ENCODE measurements at regions not wholly inside any gene's neighbourhood (a gene's known extent, or its start where the extent isn't known, plus 50 kb on each side); places are given as distances from the start of the nearest gene placed in this dataset.
"Not testable (repeated sequence)": the region's sequence is repeated elsewhere in the genome, so short reads cannot be mapped to it uniquely, and the experiment has no call there.

GRCh38 chr7:106582365-106582764 is 78.6 kb downstream of the CCDC71L start:
- no peaks in the 10 kb centered on the region for H3K4me1 ChIP-seq
- no peak overlapping the region for H3K27ac ChIP-seq
- peaks cover 0 to 2% (median 0%) of the 10 kb centered on the region in 4 donors for H3K27me3 ChIP-seq
- no peaks in the 10 kb centered on the region for H3K9me3 ChIP-seq
- no peaks in the 10 kb centered on the region for H3K36me3 ChIP-seq
- no peak for DNase-seq
- H3K4me3 ChIP-seq = no peak overlapping the region
- WGBS, 2 donors = 86 to 100% methylated on average over 2 of the region's 2 CpGs
- intact Hi-C loops (cut with DNase I) = no loop called here
- no peak for TF ChIP-seq CTCF (IDR thresholded peaks at IDR 0.05)
- TF ChIP-seq POLR2A (IDR thresholded peaks at IDR 0.05) = no peak

- H3K27ac ChIP-seq = not testable (repeated sequence)
Observed at GRCh38 chr7:106579086-106579485, 81.9 kb downstream of the CCDC71L start.

GRCh38 chr7:106575138-106575823 is 85.7 kb downstream of the CCDC71L start:
- TF ChIP-seq CTCF (IDR thresholded peaks at IDR 0.05) = no peak
- TF ChIP-seq POLR2A (IDR thresholded peaks at IDR 0.05) = no peak
- Histone ChIP-seq H3K4me1 (no peaks in the 10 kb centered on the region), H3K36me3 (no peaks in the 10 kb centered on the region), H3K27ac (no peak overlapping the region), H3K27me3 (peaks cover 0 to 3% (median 0%) of the 10 kb centered on the region in 4 donors), H3K4me3 (no peak overlapping the region), H3K9me3 (no peaks in the 10 kb centered on the region)
- 79 to 80% methylated on average over 5 to 6 of the region's 6 CpGs for WGBS, 2 donors
- intact Hi-C loops (cut with DNase I) = no loop called here
- DNase-seq = no peak

More at GRCh38 chr7:106579086-106579485, 81.9 kb downstream of the CCDC71L start:
- intact Hi-C loops (cut with DNase I); H3K9me3 ChIP-seq; H3K4me3 ChIP-seq; DNase-seq; H3K4me1 ChIP-seq; H3K36me3 ChIP-seq; H3K27me3 ChIP-seq: not testable (repeated sequence)
- WGBS, 2 donors = 89 to 92% methylated on average over 12 to 13 of the region's 13 CpGs

- DNase-seq = no peak
- Histone ChIP-seq H3K36me3 (no peaks in the 10 kb centered on the region), H3K27ac (no peak overlapping the region), H3K4me3 (no peak overlapping the region), H3K9me3 (no peaks in the 10 kb centered on the region), H3K4me1 (peaks cover 0 to 5% (median 0%) of the 10 kb centered on the region in 3 donors), H3K27me3 (peaks cover 0 to 3% (median 0%) of the 10 kb centered on the region in 4 donors)
- TF ChIP-seq POLR2A (IDR thresholded peaks at IDR 0.05) (no peak), CTCF (IDR thresholded peaks at IDR 0.05) (no peak)
- intact Hi-C loops (cut with DNase I) = no loop called here
- 51 to 72% methylated on average over 3 of the region's 3 CpGs for WGBS, 2 donors
Observed at GRCh38 chr7:106573738-106574137, 87.2 kb downstream of the CCDC71L start.

GRCh38 chr7:106573125-106573663 is 87.8 kb downstream of the CCDC71L start:
- WGBS, 2 donors = 54 to 75% methylated on average over 1 of the region's 1 CpG
- intact Hi-C loops (cut with DNase I) = no loop called here
- Histone ChIP-seq H3K9me3 (no peaks in the 10 kb centered on the region), H3K36me3 (no peaks in the 10 kb centered on the region), H3K27ac (no peak overlapping the region), H3K4me1 (peaks cover 0 to 8% (median 0%) of the 10 kb centered on the region in 3 donors), H3K27me3 (peaks cover 0 to 3% (median 0%) of the 10 kb centered on the region in 4 donors), H3K4me3 (no peak overlapping the region)
- DNase-seq = no peak
- TF ChIP-seq CTCF (IDR thresholded peaks at IDR 0.05) (no peak), POLR2A (IDR thresholded peaks at IDR 0.05) (no peak)
